ENCODE measurements at regions not wholly inside any gene's neighbourhood (a gene's known extent, or its start where the extent isn't known, plus 50 kb on each side); places are given as distances from the start of the nearest gene placed in this dataset.

GRCh38 chr2:215831296-215831913 is 181.9 kb downstream of the MREG start:
- Histone ChIP-seq H3K27me3 (ENCODE audit: low read length) (no peaks in the 10 kb centered on the region), H3F3A (ENCODE audit: low read length, unreplicated experiment) (no peaks in the 10 kb centered on the region), H4K20me1 (ENCODE audit: low read length) (no peaks in the 10 kb centered on the region), H3K4me3 (ENCODE audit: low read length) (no peak overlapping the region), H3K9me3 (ENCODE audit: low read length) (no peaks in the 10 kb centered on the region), H3K9ac (ENCODE audit: low read length) (no peak overlapping the region), H3K27ac (ENCODE audit: low read length) (no peak overlapping the region), H3K79me2 (ENCODE audit: low read length) (no peaks in the 10 kb centered on the region), H3K4me2 (ENCODE audit: low read length) (no peak overlapping the region), H3K4me1 (ENCODE audit: insufficient read depth, low read length) (peaks cover 32% of the 10 kb centered on the region), H3K36me3 (ENCODE audit: low read depth, low read length) (no peaks in the 10 kb centered on the region), H3K9me2 (replicated peaks; ENCODE audit: low read length) (no peaks in the 10 kb centered on the region), H2AFZ (ENCODE audit: low read length) (no peak overlapping the region)
- POLR2A ChIA-PET (ENCODE audit: unreplicated experiment) = interaction anchor here (0.6 kb wide), 1 partner anchor 390 kb away, joined by 13 read pairs; no protein-coding TSS in a partner anchor
- TF ChIP-seq EZH2phosphoT487 (IDR thresholded peaks at IDR 0.05; ENCODE audit: borderline replicate concordance, low read length) (no peak), CTCF (conservative IDR thresholded peaks at IDR 0.05; ENCODE audit: low read depth, low read length) (no peak), EZH2 (IDR thresholded peaks at IDR 0.05; ENCODE audit: low read length, unreplicated experiment) (no peak)
- no TSS peak for BruUV-seq (replicated peaks)
- ATAC-seq = no peak
- no peak for DNase-seq
- intact Hi-C loops (cut with micrococcal nuclease) = loop anchor here (5.0 kb wide), 1 partner anchor 394 kb away; the partner anchor contains the start of gene FN1
- CTCF ChIA-PET = no interaction called here

GRCh38 chr2:215830304-215830703 is 183.0 kb downstream of the MREG start:
- H3F3A ChIP-seq (ENCODE audit: low read length, unreplicated experiment) = no peaks in the 10 kb centered on the region
- H3K4me1 ChIP-seq (ENCODE audit: insufficient read depth, low read length) = peaks cover 35% of the 10 kb centered on the region
- ATAC-seq (peak; percentile 66), DNase-seq (peak; percentile 62)
- 0 out of 2 replicates have a peak overlapping the region, but pooled peaks have one; percentile 15 for H3K4me2 ChIP-seq (ENCODE audit: low read length)
- peak overlapping the region; percentile 21; the same call in 1 of the 2 replicates for H2AFZ ChIP-seq (ENCODE audit: low read length)
- no peaks in the 10 kb centered on the region for H3K9me3 ChIP-seq (ENCODE audit: low read length)
- POLR2A ChIA-PET (ENCODE audit: unreplicated experiment) = interaction anchor here (0.5 kb wide), 1 partner anchor 53 kb away, joined by 3 read pairs; no protein-coding TSS in a partner anchor
- intact Hi-C loops (cut with micrococcal nuclease) = loop anchor here (5.0 kb wide), 1 partner anchor 393 kb away; the partner anchor contains the start of gene FN1
- H4K20me1 ChIP-seq (ENCODE audit: low read length) = no peaks in the 10 kb centered on the region
- H3K9me2 ChIP-seq (replicated peaks; ENCODE audit: low read length) = no peaks in the 10 kb centered on the region
- H3K79me2 ChIP-seq (ENCODE audit: low read length) = no peaks in the 10 kb centered on the region
- H3K27me3 ChIP-seq (ENCODE audit: low read length) = no peaks in the 10 kb centered on the region
- H3K27ac ChIP-seq (ENCODE audit: low read length) = no peak overlapping the region
- H3K4me3 ChIP-seq (ENCODE audit: low read length) = no peak overlapping the region
- no peak overlapping the region for H3K9ac ChIP-seq (ENCODE audit: low read length)
- TF ChIP-seq EZH2phosphoT487 (IDR thresholded peaks at IDR 0.05; ENCODE audit: borderline replicate concordance, low read length) = no peak
- TF ChIP-seq CTCF (conservative IDR thresholded peaks at IDR 0.05; ENCODE audit: low read depth, low read length) = peak; percentile 28; the same call in 1 of the 2 replicates
- no TSS peak for BruUV-seq (replicated peaks)
- H3K36me3 ChIP-seq (ENCODE audit: low read depth, low read length) = no peaks in the 10 kb centered on the region
- CTCF ChIA-PET = interaction anchor here (0.5 kb wide), 1 partner anchor 519 kb away, joined by 8 read pairs; no protein-coding TSS in a partner anchor

- Histone ChIP-seq H3K36me3 (ENCODE audit: low read depth, low read length) (no peaks in the 10 kb centered on the region), H3K4me1 (ENCODE audit: insufficient read depth, low read length) (peaks cover 34% of the 10 kb centered on the region)
- CTCF ChIA-PET = interaction anchor here (1.0 kb wide), 1 partner anchor 89 kb away, joined by 5 read pairs; no protein-coding TSS in a partner anchor
Measured at GRCh38 chr2:215829261-215829660, 184.1 kb downstream of the MREG start.

More at GRCh38 chr2:215829261-215829660, 184.1 kb downstream of the MREG start:
- no TSS peak for BruUV-seq (replicated peaks)
- intact Hi-C loops (cut with micrococcal nuclease) = loop anchor here (2.0 to 5.0 kb wide), 4 partner anchors 77 to 374 kb away; no protein-coding TSS in a partner anchor
- no peaks in the 10 kb centered on the region for H3F3A ChIP-seq (ENCODE audit: low read length, unreplicated experiment)
- POLR2A ChIA-PET (ENCODE audit: unreplicated experiment) = no interaction called here
- H3K27me3 ChIP-seq (ENCODE audit: low read length) = no peaks in the 10 kb centered on the region
- H3K79me2 ChIP-seq (ENCODE audit: low read length) = no peaks in the 10 kb centered on the region
- no peak overlapping the region for H3K9ac ChIP-seq (ENCODE audit: low read length)
- DNase-seq (no peak), ATAC-seq (no peak)
- H2AFZ ChIP-seq (ENCODE audit: low read length) = no peak overlapping the region
- H3K9me3 ChIP-seq (ENCODE audit: low read length) = no peaks in the 10 kb centered on the region
- no peaks in the 10 kb centered on the region for H3K9me2 ChIP-seq (replicated peaks; ENCODE audit: low read length)
- no peak overlapping the region for H3K4me3 ChIP-seq (ENCODE audit: low read length)
- H3K4me2 ChIP-seq (ENCODE audit: low read length) = no peak overlapping the region
- H3K27ac ChIP-seq (ENCODE audit: low read length) = no peak overlapping the region
- no peak for TF ChIP-seq EZH2 (IDR thresholded peaks at IDR 0.05; ENCODE audit: low read length, unreplicated experiment)
- no peak for TF ChIP-seq EZH2phosphoT487 (IDR thresholded peaks at IDR 0.05; ENCODE audit: borderline replicate concordance, low read length)
- TF ChIP-seq CTCF (conservative IDR thresholded peaks at IDR 0.05; ENCODE audit: low read depth, low read length) = no peak
- no peaks in the 10 kb centered on the region for H4K20me1 ChIP-seq (ENCODE audit: low read length)
